H9 (cell line): ENCODE measurements at regions not wholly inside any gene's neighbourhood (a gene's known extent, or its start where the extent isn't known, plus 50 kb on each side); places are given as distances from the start of the nearest gene placed in this dataset.

Experiments
- DNase-seq: peaks from one replicate; pipeline ENCODE4 v3.0.0-alpha.2; 2017
- H2AFZ ChIP-seq: one replicate; pipeline ENCODE4 v1.6.1; 2013; ENCODE audit warnings: mild to moderate bottlenecking, low read length, control low read depth, moderate library complexity
- H2AK5ac ChIP-seq: 2 replicates; pipeline ENCODE4 v1.6.1; 2013; ENCODE audit warnings: low read length, control low read depth, mixed read lengths; ENCODE audit not compliant: insufficient read length
- H2BK120ac ChIP-seq: one replicate; pipeline ENCODE4 v1.6.1; 2013; ENCODE audit warnings: low read depth, mild to moderate bottlenecking, low read length, control low read depth, inconsistent platforms; ENCODE audit not compliant: poor library complexity, severe bottlenecking
- H2BK12ac ChIP-seq: 2 replicates; pipeline ENCODE4 v1.6.1; 2013; ENCODE audit warnings: low read length, control low read depth, mixed read lengths, low read depth; ENCODE audit not compliant: insufficient read length
- H2BK15ac ChIP-seq: 2 replicates; pipeline ENCODE4 v1.6.1; 2013; ENCODE audit warnings: low read depth, low read length, control low read depth
- H2BK20ac ChIP-seq: one replicate; pipeline ENCODE4 v1.6.1; 2013; ENCODE audit warnings: low read depth, mild to moderate bottlenecking, low read length, control low read depth, inconsistent platforms; ENCODE audit not compliant: poor library complexity, severe bottlenecking
- H2BK5ac ChIP-seq: 2 replicates; pipeline ENCODE4 v1.6.1; 2013; ENCODE audit warnings: low read length, control low read depth, mixed read lengths; ENCODE audit not compliant: insufficient read length
- H3K14ac ChIP-seq: 2 replicates; pipeline ENCODE4 v1.6.1; 2013; ENCODE audit warnings: low read length, control low read depth; ENCODE audit not compliant: insufficient read depth
- H3K18ac ChIP-seq: 2 replicates; pipeline ENCODE4 v1.6.1; 2013; ENCODE audit warnings: low read depth, mild to moderate bottlenecking, mixed read lengths, low read length, control low read depth; ENCODE audit not compliant: insufficient read length
- H3K23ac ChIP-seq: 2 replicates; pipeline ENCODE4 v1.6.1; 2013; ENCODE audit warnings: low read length, control low read depth, mixed read lengths, low read depth; ENCODE audit not compliant: insufficient read length
- H3K23me2 ChIP-seq: 2 replicates; pipeline ENCODE4 v1.6.1; 2013; ENCODE audit warnings: low read depth, mild to moderate bottlenecking, mixed read lengths, low read length, control low read depth; ENCODE audit not compliant: insufficient read length, poor library complexity, severe bottlenecking
- H3K27ac ChIP-seq: 2 replicates; pipeline ENCODE4 v1.5.1; 2013; ENCODE audit warnings: low read length, control low read depth, mixed read lengths, low read depth; ENCODE audit not compliant: insufficient read length
- H3K27me3 ChIP-seq: 2 replicates; pipeline ENCODE4 v1.6.1; 2013; ENCODE audit warnings: low read length, control low read depth, inconsistent platforms; ENCODE audit not compliant: insufficient read depth
- H3K4ac ChIP-seq: 2 replicates; pipeline ENCODE4 v1.6.1; 2013; ENCODE audit warnings: low read depth, mild to moderate bottlenecking, control low read depth, inconsistent platforms, low read length, moderate library complexity
- H3K4me1 ChIP-seq: 2 replicates; pipeline ENCODE4 v1.6.1; 2013; ENCODE audit warnings: low read length, control low read depth, inconsistent platforms; ENCODE audit not compliant: insufficient read depth
- H3K4me2 ChIP-seq: 2 replicates; pipeline ENCODE4 v1.6.1; 2013; ENCODE audit warnings: low read length, control low read depth, mixed read lengths; ENCODE audit not compliant: insufficient read length, insufficient read depth
- H3K56ac ChIP-seq: 2 replicates; pipeline ENCODE4 v1.6.1; 2013; ENCODE audit warnings: low read depth, mild to moderate bottlenecking, mixed read lengths, low read length, control low read depth; ENCODE audit not compliant: insufficient read length
- H3K79me1 ChIP-seq: 2 replicates; pipeline ENCODE4 v1.6.1; 2013; ENCODE audit warnings: low read depth, mild to moderate bottlenecking, moderate library complexity, low read length, control low read depth, inconsistent platforms; ENCODE audit not compliant: insufficient read depth, poor library complexity, severe bottlenecking
- H3K79me2 ChIP-seq: 2 replicates; pipeline ENCODE4 v1.6.1; 2013; ENCODE audit warnings: low read length, control low read depth, inconsistent platforms; ENCODE audit not compliant: insufficient read depth
- H3K9ac ChIP-seq: 2 replicates; pipeline ENCODE4 v1.6.1; 2013; ENCODE audit warnings: low read length, control low read depth, mixed read lengths; ENCODE audit not compliant: insufficient read length; ENCODE audit errors: extremely low read depth
- H3K9me3 ChIP-seq: one replicate; pipeline ENCODE4 v1.6.1; 2013; ENCODE audit warnings: low read depth, low read length, inconsistent platforms; ENCODE audit not compliant: control insufficient read depth
- H3T11ph ChIP-seq: one replicate; pipeline ENCODE4 v1.6.1; 2013; ENCODE audit warnings: mild to moderate bottlenecking, low read length, control low read depth, inconsistent platforms
- H4K20me1 ChIP-seq: one replicate; pipeline ENCODE4 v1.6.1; 2013; ENCODE audit not compliant: control insufficient read depth, insufficient read length, insufficient read depth
- H4K5ac ChIP-seq: 2 replicates; pipeline ENCODE4 v1.6.1; 2013; ENCODE audit warnings: low read depth, mild to moderate bottlenecking, mixed read lengths, low read length, control low read depth; ENCODE audit not compliant: insufficient read length
- H4K8ac ChIP-seq: replicated peaks from 2 replicates; pipeline ENCODE4 v1.6.1; 2013; ENCODE audit warnings: low read length, control low read depth, mixed read lengths, low read depth; ENCODE audit not compliant: insufficient read length
- H4K91ac ChIP-seq: 2 replicates; pipeline ENCODE4 v1.6.1; 2013; ENCODE audit warnings: low read depth, mild to moderate bottlenecking, moderate library complexity, mixed read lengths, low read length, control low read depth; ENCODE audit not compliant: insufficient read length
- H3K27ac Mint-ChIP-seq, 3 experiments: 2 replicates in 2 of 3; 3 replicates in 1 of 3; pipeline ENCODE4 v1.8.0; 2020 to 2021; ENCODE audit warnings: mixed read lengths in 3 of 3, mild to moderate bottlenecking in 1 of 3, moderate library complexity in 1 of 3
- H3K27me3 Mint-ChIP-seq: 2 replicates; pipeline ENCODE4 v1.8.0; 2021; ENCODE audit warnings: low read depth, mild to moderate bottlenecking, moderate library complexity, mixed read lengths
- H3K36me3 Mint-ChIP-seq, 3 experiments: 2 replicates in 2 of 3; 3 replicates in 1 of 3; pipeline ENCODE4 v1.8.0; 2020 to 2021; ENCODE audit warnings: low read depth in 3 of 3, mixed read lengths in 3 of 3; ENCODE audit not compliant: insufficient read depth in 1 of 3
- H3K4me1 Mint-ChIP-seq, 2 experiments: 2 replicates each; pipeline ENCODE4 v1.8.0; 2020; ENCODE audit warnings: mixed read lengths in 2 of 2
- H3K4me3 Mint-ChIP-seq, 2 experiments: 2 replicates in 1 of 2; 3 replicates in 1 of 2; pipeline ENCODE4 v1.8.0; 2020 to 2021; ENCODE audit warnings: mild to moderate bottlenecking in 2 of 2, mixed read lengths in 2 of 2, moderate library complexity in 1 of 2
- H3K9me3 Mint-ChIP-seq, 2 experiments: 2 replicates in 1 of 2; 3 replicates in 1 of 2; pipeline ENCODE4 v1.8.0; 2020; ENCODE audit warnings: mild to moderate bottlenecking in 2 of 2, mixed read lengths in 2 of 2, moderate library complexity in 1 of 2
- WGBS: extraction: QIAGEN DNeasy Blood & Tissue Kit; methylation state at CpG from one replicate; pipeline ENCODE4 v1.1.7; 2013; ENCODE audit warnings: missing lambda C conversion rate, low lambda C conversion rate, mixed read lengths; ENCODE audit not compliant: insufficient read length; ENCODE audit errors: extremely low coverage; 5-methylcytosine and 5-hydroxymethylcytosine counted together
- TF ChIP-seq, protein P1 (sequence below): fragments of 200-600 bp; sonication (generic); conservative IDR thresholded peaks from 3 replicates; pipeline ENCODE4 v1.8.0; 2021; ENCODE audit warnings: antibody characterized with exemption, mild to moderate bottlenecking

DNA sequence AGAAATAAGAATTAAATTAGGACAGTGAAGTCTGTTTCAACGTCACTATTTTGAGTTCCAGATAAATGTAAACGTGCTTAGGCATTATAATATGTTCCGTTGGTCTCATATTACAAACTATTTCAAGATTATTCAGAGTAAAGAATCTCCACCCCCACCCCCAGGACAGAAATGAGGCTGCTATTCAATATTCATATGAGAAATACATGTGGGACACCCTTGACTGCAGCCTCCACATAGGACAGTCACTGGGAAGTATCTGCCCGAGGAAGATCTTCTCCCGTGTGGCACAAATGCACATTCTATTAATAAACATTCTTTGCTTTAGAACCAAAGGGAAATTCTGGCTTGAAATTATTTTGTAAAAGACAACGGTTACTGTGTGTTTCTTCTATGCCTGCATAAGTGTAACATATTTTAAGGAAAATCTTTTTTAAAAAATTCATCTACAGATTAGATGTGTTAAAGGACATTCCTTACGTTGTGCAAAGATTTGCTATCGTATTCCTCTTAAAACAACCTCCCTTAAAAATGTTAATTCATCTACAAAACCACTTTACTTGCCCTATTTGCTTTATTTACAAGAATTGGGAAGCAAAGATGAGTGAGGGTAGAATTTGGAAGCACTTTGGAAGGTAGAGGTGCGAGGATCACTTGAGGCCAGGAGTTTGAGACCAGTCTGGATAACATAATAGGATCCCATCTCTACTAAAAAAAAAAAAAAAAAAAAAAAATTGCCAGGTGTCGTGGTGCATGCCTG is 148.3 kb upstream of the SOX14 start:
- no peaks in the 10 kb centered on the region for H3K79me2 ChIP-seq
- no peak overlapping the region for H4K5ac ChIP-seq
- H3K14ac ChIP-seq = no peak overlapping the region
- H3T11ph ChIP-seq = no peak overlapping the region
- 0 out of 2 replicates have a peak, but pooled peaks cover 2% of the 10 kb centered on the region for H3K4me1 ChIP-seq
- H3K23me2 ChIP-seq = no peaks in the 10 kb centered on the region
- H3K27me3 ChIP-seq = no peaks in the 10 kb centered on the region
- no peak overlapping the region for H4K8ac ChIP-seq
- H3K4me3 Mint-ChIP-seq = no peak overlapping the region
- no peak overlapping the region for H2BK20ac ChIP-seq
- no peak overlapping the region for H3K18ac ChIP-seq
- no peak overlapping the region for H3K27ac ChIP-seq
- no peak overlapping the region for H3K56ac ChIP-seq
- DNase-seq = no peak
- H3K23ac ChIP-seq = no peak overlapping the region
- H3K27me3 Mint-ChIP-seq = no peaks in the 10 kb centered on the region
- H3K4ac ChIP-seq = no peak overlapping the region
- no peak overlapping the region for H2AK5ac ChIP-seq
- peak overlapping the region in 1 of 3 experiments; percentile 73; a peak in 1 of 7 replicates for H3K27ac Mint-ChIP-seq
- H3K4me1 Mint-ChIP-seq = peaks cover 41 to 46% of the 10 kb centered on the region in 2 experiments
- no peaks in the 10 kb centered on the region for H3K9me3 ChIP-seq
- WGBS = no CpG with 5 or more reads among the region's 10 CpGs
- H2BK12ac ChIP-seq = no peak overlapping the region
- no peak overlapping the region for H2AFZ ChIP-seq
- H3K4me2 ChIP-seq = no peak overlapping the region
- no peak overlapping the region for H2BK120ac ChIP-seq
- H3K9me3 Mint-ChIP-seq = peaks cover 0 to 3% of the 10 kb centered on the region in 2 experiments; a peak in 2 of 5 replicates
- H4K91ac ChIP-seq = no peak overlapping the region
- no peak overlapping the region for H2BK5ac ChIP-seq
- no peak overlapping the region for H2BK15ac ChIP-seq
- H4K20me1 ChIP-seq = no peaks in the 10 kb centered on the region
- H3K36me3 Mint-ChIP-seq = no peaks in the 10 kb centered on the region
- no peak overlapping the region for H3K9ac ChIP-seq
- no peaks in the 10 kb centered on the region for H3K79me1 ChIP-seq
- TF ChIP-seq, protein P1, sequence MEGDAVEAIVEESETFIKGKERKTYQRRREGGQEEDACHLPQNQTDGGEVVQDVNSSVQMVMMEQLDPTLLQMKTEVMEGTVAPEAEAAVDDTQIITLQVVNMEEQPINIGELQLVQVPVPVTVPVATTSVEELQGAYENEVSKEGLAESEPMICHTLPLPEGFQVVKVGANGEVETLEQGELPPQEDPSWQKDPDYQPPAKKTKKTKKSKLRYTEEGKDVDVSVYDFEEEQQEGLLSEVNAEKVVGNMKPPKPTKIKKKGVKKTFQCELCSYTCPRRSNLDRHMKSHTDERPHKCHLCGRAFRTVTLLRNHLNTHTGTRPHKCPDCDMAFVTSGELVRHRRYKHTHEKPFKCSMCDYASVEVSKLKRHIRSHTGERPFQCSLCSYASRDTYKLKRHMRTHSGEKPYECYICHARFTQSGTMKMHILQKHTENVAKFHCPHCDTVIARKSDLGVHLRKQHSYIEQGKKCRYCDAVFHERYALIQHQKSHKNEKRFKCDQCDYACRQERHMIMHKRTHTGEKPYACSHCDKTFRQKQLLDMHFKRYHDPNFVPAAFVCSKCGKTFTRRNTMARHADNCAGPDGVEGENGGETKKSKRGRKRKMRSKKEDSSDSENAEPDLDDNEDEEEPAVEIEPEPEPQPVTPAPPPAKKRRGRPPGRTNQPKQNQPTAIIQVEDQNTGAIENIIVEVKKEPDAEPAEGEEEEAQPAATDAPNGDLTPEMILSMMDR = no peak
